ENCODE measurements at regions not wholly inside any gene's neighbourhood (a gene's known extent, or its start where the extent isn't known, plus 50 kb on each side); places are given as distances from the start of the nearest gene placed in this dataset.

DNA sequence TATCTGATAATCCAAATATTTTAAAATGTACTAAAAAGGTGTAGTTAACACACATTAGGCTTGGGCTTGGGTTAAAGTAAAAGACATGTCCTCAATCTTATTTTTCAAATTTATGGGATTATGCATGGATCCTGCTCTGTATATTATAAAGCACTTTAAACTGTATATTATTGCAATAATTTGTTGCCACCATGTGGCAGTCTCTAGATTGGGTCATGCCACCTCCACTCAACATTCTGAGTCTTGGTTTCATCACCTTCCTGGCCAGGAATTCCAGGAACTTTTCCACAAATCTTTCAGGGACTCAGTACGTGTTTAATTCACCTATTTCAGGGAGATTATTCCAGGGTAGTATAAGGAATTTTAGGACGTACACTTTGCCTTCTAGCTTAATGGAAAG lies 695.5 kb downstream of the FAM181B start:
- Histone ChIP-seq H3K27ac (ENCODE audit: extremely low read length, insufficient read depth, low read length) (no peak overlapping the region), H3K79me2 (ENCODE audit: insufficient read depth, low read length) (no peaks in the 10 kb centered on the region), H3K9ac (ENCODE audit: insufficient read depth, low read depth, low read length) (no peak overlapping the region), H3K9me3 (ENCODE audit: low read length) (no peaks in the 10 kb centered on the region), H2AFZ (ENCODE audit: low read length) (no peak overlapping the region), H3K36me3 (replicated peaks in 1 of 2; ENCODE audit: control insufficient read depth in 1 of 2, insufficient read depth in 2 of 2, low read length in 2 of 2) (no peaks in the 10 kb centered on the region), H3K4me3 (replicated peaks in 1 of 3; ENCODE audit: insufficient read depth in 1 of 3, low read depth in 2 of 3, low read length in 3 of 3) (no peak overlapping the region), H3K4me2 (ENCODE audit: low read depth, low read length) (no peak overlapping the region), H3K27me3 (ENCODE audit: control insufficient read depth in 1 of 2, insufficient read depth in 2 of 2, low read length in 2 of 2) (no peaks in the 10 kb centered on the region), H3K4me1 (ENCODE audit: insufficient read depth, low read length) (no peaks in the 10 kb centered on the region), H4K20me1 (ENCODE audit: insufficient read depth, low read length) (no peaks in the 10 kb centered on the region)
- FAIRE-seq (no peak), DNase-seq (ENCODE audit: low spot score) (no peak), ATAC-seq (no peak)
- in situ Hi-C loops (cut with HindIII; ENCODE audit: extremely low pct_ligation_motif_present, low pct_unique_long_range_greater_than_20kb), result no loop called here
- WGBS (ENCODE audit: low lambda C conversion rate), result 4% methylated on average over 2 of the region's 2 CpGs
- POLR2A ChIA-PET, result no interaction called here
- intact Hi-C loops (cut with micrococcal nuclease; ENCODE audit: unreplicated experiment), result no loop called here
- TF ChIP-seq, protein P1, sequence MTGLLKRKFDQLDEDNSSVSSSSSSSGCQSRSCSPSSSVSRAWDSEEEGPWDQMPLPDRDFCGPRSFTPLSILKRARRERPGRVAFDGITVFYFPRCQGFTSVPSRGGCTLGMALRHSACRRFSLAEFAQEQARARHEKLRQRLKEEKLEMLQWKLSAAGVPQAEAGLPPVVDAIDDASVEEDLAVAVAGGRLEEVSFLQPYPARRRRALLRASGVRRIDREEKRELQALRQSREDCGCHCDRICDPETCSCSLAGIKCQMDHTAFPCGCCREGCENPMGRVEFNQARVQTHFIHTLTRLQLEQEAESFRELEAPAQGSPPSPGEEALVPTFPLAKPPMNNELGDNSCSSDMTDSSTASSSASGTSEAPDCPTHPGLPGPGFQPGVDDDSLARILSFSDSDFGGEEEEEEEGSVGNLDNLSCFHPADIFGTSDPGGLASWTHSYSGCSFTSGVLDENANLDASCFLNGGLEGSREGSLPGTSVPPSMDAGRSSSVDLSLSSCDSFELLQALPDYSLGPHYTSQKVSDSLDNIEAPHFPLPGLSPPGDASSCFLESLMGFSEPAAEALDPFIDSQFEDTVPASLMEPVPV (CRISPR knock-in tag; IDR thresholded peaks at IDR 0.05), result no peak
- no peak for TF ChIP-seq HOXA7 (CRISPR knock-in tag; IDR thresholded peaks at IDR 0.05)
- TF ChIP-seq, protein P2, sequence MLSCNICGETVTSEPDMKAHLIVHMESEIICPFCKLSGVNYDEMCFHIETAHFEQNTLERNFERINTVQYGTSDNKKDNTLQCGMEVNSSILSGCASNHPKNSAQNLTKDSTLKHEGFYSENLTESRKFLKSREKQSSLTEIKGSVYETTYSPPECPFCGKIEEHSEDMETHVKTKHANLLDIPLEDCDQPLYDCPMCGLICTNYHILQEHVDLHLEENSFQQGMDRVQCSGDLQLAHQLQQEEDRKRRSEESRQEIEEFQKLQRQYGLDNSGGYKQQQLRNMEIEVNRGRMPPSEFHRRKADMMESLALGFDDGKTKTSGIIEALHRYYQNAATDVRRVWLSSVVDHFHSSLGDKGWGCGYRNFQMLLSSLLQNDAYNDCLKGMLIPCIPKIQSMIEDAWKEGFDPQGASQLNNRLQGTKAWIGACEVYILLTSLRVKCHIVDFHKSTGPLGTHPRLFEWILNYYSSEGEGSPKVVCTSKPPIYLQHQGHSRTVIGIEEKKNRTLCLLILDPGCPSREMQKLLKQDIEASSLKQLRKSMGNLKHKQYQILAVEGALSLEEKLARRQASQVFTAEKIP (CRISPR knock-in tag; IDR thresholded peaks at IDR 0.05; ENCODE audit: borderline replicate concordance), result no peak
- TF ChIP-seq, protein P3, sequence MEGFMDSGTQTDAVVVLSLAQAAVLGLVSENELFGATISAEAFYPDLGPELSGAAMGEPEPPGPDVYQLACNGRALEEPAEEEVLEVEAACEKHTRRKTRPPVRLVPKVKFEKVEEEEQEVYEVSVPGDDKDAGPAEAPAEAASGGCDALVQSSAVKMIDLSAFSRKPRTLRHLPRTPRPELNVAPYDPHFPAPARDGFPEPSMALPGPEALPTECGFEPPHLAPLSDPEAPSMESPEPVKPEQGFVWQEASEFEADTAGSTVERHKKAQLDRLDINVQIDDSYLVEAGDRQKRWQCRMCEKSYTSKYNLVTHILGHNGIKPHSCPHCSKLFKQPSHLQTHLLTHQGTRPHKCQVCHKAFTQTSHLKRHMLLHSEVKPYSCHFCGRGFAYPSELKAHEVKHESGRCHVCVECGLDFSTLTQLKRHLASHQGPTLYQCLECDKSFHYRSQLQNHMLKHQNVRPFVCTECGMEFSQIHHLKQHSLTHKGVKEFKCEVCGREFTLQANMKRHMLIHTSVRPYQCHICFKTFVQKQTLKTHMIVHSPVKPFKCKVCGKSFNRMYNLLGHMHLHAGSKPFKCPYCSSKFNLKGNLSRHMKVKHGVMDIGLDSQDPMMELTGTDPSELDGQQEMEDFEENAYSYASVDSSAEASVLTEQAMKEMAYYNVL (CRISPR knock-in tag; IDR thresholded peaks at IDR 0.05; ENCODE audit: borderline replicate concordance), result no peak
- TF ChIP-seq MLLT10 (CRISPR knock-in tag; IDR thresholded peaks at IDR 0.05), result no peak
- TF ChIP-seq CCDC6 (CRISPR knock-in tag; IDR thresholded peaks at IDR 0.05), result no peak
- TF ChIP-seq, protein P4, sequence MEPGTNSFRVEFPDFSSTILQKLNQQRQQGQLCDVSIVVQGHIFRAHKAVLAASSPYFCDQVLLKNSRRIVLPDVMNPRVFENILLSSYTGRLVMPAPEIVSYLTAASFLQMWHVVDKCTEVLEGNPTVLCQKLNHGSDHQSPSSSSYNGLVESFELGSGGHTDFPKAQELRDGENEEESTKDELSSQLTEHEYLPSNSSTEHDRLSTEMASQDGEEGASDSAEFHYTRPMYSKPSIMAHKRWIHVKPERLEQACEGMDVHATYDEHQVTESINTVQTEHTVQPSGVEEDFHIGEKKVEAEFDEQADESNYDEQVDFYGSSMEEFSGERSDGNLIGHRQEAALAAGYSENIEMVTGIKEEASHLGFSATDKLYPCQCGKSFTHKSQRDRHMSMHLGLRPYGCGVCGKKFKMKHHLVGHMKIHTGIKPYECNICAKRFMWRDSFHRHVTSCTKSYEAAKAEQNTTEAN (CRISPR knock-in tag; conservative IDR thresholded peaks at IDR 0.05), result no peak
- CTCF ChIA-PET (ENCODE audit: low intra/inter-chr PET ratio, low total read pairs), result no interaction called here
- BruUV-seq (replicated peaks), result no TSS peak
